ENCODE measurements at regions not wholly inside any gene's neighbourhood (a gene's known extent, or its start where the extent isn't known, plus 50 kb on each side); places are given as distances from the start of the nearest gene placed in this dataset.

DNA sequence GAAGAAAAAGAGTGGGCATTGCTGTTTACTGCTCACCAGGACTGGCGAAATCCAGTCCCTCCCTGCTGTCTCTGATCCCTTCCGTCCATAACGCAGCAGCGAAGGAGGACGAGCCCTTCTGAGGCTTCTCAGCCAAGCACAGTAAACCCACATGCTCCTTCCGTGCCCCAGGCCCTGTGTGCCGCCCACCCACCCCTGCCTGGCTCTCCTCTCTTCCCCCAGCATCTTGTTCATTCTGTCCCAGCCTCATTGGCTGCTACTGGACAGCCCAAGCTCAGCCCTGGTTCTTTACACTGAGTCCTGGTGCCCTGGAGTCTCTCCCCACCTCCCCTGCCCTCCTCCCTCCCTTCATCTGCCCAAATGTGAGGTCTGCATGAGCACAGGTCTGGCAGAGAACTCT is 559.7 kb downstream of the BRD1 start:
- Histone ChIP-seq H3K4me3 (ENCODE audit: low read depth, low read length) (no peak overlapping the region), H3K36me3 (ENCODE audit: control insufficient read depth, insufficient read depth, low read length) (no peaks in the 10 kb centered on the region), H3K27me3 (ENCODE audit: control insufficient read depth, insufficient read depth, low read length) (no peaks in the 10 kb centered on the region)
- DNase-seq (ENCODE audit: low read depth) (no peak), FAIRE-seq (no peak)
- TF ChIP-seq, protein P1, sequence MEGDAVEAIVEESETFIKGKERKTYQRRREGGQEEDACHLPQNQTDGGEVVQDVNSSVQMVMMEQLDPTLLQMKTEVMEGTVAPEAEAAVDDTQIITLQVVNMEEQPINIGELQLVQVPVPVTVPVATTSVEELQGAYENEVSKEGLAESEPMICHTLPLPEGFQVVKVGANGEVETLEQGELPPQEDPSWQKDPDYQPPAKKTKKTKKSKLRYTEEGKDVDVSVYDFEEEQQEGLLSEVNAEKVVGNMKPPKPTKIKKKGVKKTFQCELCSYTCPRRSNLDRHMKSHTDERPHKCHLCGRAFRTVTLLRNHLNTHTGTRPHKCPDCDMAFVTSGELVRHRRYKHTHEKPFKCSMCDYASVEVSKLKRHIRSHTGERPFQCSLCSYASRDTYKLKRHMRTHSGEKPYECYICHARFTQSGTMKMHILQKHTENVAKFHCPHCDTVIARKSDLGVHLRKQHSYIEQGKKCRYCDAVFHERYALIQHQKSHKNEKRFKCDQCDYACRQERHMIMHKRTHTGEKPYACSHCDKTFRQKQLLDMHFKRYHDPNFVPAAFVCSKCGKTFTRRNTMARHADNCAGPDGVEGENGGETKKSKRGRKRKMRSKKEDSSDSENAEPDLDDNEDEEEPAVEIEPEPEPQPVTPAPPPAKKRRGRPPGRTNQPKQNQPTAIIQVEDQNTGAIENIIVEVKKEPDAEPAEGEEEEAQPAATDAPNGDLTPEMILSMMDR (IDR thresholded peaks at IDR 0.05; ENCODE audit: insufficient read depth, low read length, severe bottlenecking): no peak

- H3K36me3 ChIP-seq (ENCODE audit: control insufficient read depth, insufficient read depth, low read length): no peaks in the 10 kb centered on the region
- no peak for DNase-seq (ENCODE audit: low read depth)
- no peak overlapping the region for H3K4me3 ChIP-seq (ENCODE audit: low read depth, low read length)
- H3K27me3 ChIP-seq (ENCODE audit: control insufficient read depth, insufficient read depth, low read length): no peaks in the 10 kb centered on the region
- no peak for FAIRE-seq
- TF ChIP-seq, protein P1 (IDR thresholded peaks at IDR 0.05; ENCODE audit: insufficient read depth, low read length, severe bottlenecking): no peak
These were observed 560.8 kb downstream of the BRD1 start for GRCh38 chr22:49266561-49267519.

GRCh38 chr22:49264696-49265095 is 563.0 kb downstream of the BRD1 start:
- DNase-seq (ENCODE audit: low read depth) (no peak), FAIRE-seq (no peak)
- TF ChIP-seq, protein P1 (IDR thresholded peaks at IDR 0.05; ENCODE audit: insufficient read depth, low read length, severe bottlenecking): no peak
- H3K36me3 ChIP-seq (ENCODE audit: control insufficient read depth, insufficient read depth, low read length): no peaks in the 10 kb centered on the region
- H3K4me3 ChIP-seq (ENCODE audit: low read depth, low read length): no peak overlapping the region
- no peaks in the 10 kb centered on the region for H3K27me3 ChIP-seq (ENCODE audit: control insufficient read depth, insufficient read depth, low read length)

GRCh38 chr22:49263101-49263500 is 564.6 kb downstream of the BRD1 start:
- TF ChIP-seq, protein P1 (IDR thresholded peaks at IDR 0.05; ENCODE audit: insufficient read depth, low read length, severe bottlenecking): no peak
- no peak overlapping the region for H3K4me3 ChIP-seq (ENCODE audit: low read depth, low read length)
- FAIRE-seq (no peak), DNase-seq (ENCODE audit: low read depth) (no peak)
- no peaks in the 10 kb centered on the region for H3K36me3 ChIP-seq (ENCODE audit: control insufficient read depth, insufficient read depth, low read length)
- H3K27me3 ChIP-seq (ENCODE audit: control insufficient read depth, insufficient read depth, low read length): no peaks in the 10 kb centered on the region

- H3K36me3 ChIP-seq (ENCODE audit: control insufficient read depth, insufficient read depth, low read length): no peaks in the 10 kb centered on the region
- no peak for FAIRE-seq
- no peaks in the 10 kb centered on the region for H3K27me3 ChIP-seq (ENCODE audit: control insufficient read depth, insufficient read depth, low read length)
These were observed 565.5 kb downstream of the BRD1 start for GRCh38 chr22:49262167-49262566.

More at GRCh38 chr22:49262167-49262566, 565.5 kb downstream of the BRD1 start:
- TF ChIP-seq, protein P1 (IDR thresholded peaks at IDR 0.05; ENCODE audit: insufficient read depth, low read length, severe bottlenecking): no peak
- no peak overlapping the region for H3K4me3 ChIP-seq (ENCODE audit: low read depth, low read length)
- DNase-seq (ENCODE audit: low read depth): no peak

Data from bronchial epithelial cell (primary cell).